GOT3 (cell line): ENCODE measurements at regions not wholly inside any gene's neighbourhood (a gene's known extent, or its start where the extent isn't known, plus 50 kb on each side); places are given as distances from the start of the nearest gene placed in this dataset.

ENCODE experiments used
- DNase-seq: peaks from one replicate; lab custom pipeline; 2025; ENCODE audit warnings: mixed read lengths; lab: John Stamatoyannopoulos, UW

GRCh38 chr10:78272329-78272728, 238.7 kb downstream of the RPS24 start:
- no peak for DNase-seq

- no peak for DNase-seq
Observed at GRCh38 chr10:78274491-78274890, 240.8 kb downstream of the RPS24 start.

DNA sequence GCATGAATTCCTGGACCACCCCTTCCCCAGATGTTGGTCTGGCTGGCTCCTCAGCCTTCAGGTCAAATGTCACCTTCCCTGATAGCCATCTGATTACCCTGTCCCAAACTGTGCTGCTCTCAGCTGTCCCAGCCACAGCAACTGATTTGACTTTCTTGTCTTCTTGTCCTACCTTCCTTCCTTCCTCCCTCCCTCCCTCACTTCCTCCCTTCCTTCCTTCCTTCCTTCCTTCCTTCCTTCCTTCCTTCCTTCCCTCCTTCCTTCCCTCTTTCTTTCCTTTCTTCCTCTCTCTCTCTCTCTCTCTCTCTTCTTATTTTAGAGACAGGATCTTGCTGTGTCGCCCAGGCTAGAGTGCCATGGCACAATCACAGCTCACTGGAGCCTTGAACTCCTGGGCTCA, 242.5 kb downstream of the RPS24 start:
- DNase-seq = no peak

- DNase-seq = no peak
Observed at GRCh38 chr10:78277314-78278057, 243.8 kb downstream of the RPS24 start.

DNA sequence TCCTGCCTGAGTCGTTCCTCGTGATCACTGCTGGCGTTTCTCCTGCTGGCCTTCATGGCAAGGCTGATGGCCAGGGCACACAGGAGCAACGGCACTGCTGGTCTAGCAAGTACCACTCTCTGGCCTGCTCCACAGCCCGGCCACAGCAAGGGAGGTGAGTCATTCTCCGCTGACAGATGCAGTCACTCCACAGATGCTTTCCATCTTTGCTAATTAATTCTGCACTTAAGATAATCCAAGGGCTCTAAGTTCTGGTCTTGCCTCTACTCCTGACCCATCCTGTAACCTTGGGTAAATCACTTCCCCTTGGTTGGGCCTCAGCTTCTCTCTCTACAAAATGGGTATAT, 244.4 kb downstream of the RPS24 start:
- no peak for DNase-seq

- no peak for DNase-seq
Observed at GRCh38 chr10:78279756-78280155, 246.1 kb downstream of the RPS24 start.

GRCh38 chr10:78280604-78281003, 246.9 kb downstream of the RPS24 start:
- DNase-seq = no peak

- no peak for DNase-seq
Observed at GRCh38 chr10:78281627-78282026, 248.0 kb downstream of the RPS24 start.

DNA sequence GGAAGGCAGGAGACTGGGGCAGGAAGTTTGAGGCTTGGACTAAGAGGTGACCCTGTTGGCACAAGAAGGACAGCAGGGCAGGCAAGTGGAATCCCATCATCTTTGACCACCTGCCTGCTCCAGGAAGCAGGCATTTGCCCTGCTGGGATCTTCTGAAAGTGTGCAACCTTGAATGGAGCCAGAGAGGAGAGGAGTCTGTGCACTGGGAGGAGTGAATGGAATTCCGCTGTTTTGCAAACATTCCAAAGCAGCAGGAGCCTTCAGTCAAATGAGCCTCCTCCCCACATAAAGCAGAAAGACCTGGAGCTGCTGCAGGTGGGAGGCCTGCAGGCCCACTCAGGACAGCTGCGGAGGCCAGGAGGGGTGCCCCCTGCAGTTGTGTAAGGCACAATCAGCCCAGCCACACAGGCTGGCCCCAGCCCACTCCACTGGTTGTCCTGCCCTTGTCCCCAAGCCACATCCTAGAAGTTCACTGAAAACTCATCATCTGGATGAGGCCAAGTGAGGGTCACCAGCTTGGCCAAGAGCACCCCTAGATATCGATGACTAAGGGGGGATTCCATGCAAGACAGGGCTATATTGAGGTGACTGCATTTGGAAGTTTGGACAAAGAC, 249.5 kb downstream of the RPS24 start:
- DNase-seq = no peak

GRCh38 chr10:78284381-78284780, 250.7 kb downstream of the RPS24 start:
- DNase-seq = no peak

DNA sequence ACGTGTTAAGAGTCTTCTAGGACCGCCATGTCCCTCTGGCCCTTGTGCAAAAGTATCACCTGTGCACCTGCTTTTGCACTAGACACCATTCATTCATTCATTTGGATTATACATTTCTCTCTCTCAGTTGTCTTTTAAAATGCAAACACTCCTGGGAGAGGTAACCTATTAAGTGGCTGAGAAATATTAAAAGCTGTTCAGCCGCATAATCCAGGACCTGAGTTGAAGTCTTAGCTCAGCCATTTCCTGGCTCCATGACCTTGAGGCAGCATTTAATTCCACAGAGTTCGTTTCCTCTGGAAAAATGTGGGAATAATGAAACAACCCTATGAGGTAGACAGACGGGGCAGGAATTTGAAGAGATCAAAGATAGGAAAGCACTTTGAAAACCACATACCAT, 251.6 kb downstream of the RPS24 start:
- DNase-seq = no peak

GRCh38 chr10:78286186-78286585, 252.5 kb downstream of the RPS24 start:
- DNase-seq = no peak

- DNase-seq = no peak
Observed at GRCh38 chr10:78286668-78287067, 253.0 kb downstream of the RPS24 start.

DNA sequence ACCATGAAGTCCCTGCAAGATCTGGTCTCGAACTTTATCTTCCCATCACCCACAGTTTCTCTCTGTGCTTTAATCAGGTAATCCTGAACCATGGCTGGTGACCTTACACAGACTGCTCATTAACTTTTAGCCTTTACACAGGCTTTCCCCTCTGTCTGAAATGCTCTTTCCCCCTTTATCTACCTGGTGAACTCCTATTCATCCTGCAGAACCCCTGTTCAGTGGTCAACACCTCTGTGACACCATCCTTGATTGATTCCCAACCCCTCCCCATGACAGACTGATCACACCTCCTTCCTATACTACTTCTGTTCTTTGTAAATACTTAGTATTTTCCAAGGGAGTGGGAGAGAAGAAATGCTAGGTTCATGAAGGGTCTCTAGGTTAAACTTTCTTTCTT, 254.0 kb downstream of the RPS24 start:
- no peak for DNase-seq

GRCh38 chr10:78288663-78289062, 255.0 kb downstream of the RPS24 start:
- DNase-seq = no peak

DNA sequence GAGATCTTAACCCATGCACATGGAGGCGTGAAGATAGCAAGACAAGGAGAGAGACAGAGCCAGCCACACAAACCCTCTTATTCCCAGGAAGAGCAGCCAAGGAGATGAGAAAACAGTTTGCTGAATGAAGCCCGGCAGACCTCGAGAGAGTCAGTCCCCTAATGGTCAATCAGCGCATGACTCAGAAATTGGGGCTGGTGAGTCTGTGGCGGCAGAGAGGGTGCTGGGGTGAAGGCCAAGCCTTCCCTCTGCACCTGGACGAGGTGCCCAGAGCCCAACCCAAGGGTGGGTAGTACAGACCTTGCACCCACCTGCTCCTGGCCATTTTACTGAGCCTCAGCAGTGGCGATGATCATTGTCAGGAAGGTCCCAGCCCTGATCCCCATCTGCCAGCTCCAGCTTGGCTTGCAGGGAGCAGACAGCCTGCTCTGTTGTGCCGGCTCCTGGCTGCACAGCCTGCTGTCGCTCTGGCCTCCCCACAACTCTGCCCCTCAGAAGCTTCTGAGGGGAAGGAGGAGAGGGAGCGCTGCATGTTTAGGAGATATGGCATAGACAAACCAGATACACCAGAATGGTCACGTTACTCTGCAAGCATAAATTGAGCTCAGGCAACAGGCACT, 256.6 kb downstream of the RPS24 start:
- no peak for DNase-seq

- DNase-seq = no peak
Observed at GRCh38 chr10:78291722-78292121, 258.1 kb downstream of the RPS24 start.

DNA sequence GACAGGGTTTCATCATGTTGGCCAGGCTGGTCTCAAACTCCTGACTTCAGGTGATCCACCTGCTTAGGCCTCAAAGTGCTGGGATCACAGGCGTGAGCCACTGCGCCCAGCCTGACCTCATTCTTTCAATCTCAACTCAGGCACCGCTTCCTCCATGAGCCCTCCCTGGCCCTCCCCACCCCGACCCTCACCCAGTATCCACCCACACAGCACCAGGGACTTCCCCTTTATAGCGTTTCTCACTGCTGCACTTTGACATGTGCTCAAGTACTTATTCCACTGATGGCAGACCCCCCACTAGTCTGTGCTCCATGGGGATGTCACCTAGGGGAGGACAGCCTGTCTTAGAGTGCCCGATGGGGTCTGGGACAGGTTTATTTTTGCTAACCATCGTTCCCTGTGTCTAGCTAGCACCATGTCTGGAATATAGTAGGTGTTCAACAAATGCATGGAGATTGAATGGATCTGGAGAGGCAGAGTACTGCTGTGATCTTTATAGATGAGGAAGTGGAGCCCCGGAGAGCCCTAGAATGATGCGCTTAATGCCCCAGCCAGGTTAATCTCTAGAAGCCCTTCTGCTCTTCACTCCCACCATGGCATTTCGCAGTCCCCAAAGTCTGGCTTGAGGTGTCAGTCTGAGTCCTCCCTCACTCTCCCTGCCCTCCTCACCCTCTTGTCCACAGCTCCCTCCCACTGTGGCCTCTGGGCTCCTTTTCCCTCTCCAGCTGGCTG, 258.8 kb downstream of the RPS24 start:
- DNase-seq = no peak

GRCh38 chr10:78292982-78293865, 259.6 kb downstream of the RPS24 start:
- no peak for DNase-seq

DNA sequence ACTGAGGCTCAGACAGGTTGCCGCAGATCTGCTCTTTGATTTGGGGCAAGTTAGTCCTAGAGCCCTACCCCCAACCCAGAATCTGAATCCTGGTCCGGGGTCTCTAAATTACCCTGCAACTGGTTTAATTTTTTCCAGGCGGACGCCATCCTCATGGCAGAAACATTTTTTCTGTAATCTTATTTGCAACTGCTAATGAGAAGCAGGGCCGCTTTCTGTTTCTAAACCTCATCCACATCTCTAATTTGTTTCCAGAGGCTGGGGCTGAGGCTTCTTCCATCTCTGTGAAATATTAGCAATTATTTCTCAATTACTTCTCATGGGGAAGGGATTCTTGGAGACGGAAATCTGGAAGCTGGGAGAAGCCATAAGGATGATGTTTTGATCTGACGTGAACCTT, 261.6 kb downstream of the RPS24 start:
- no peak for DNase-seq

- no peak for DNase-seq
Observed at GRCh38 chr10:78296785-78297184, 263.1 kb downstream of the RPS24 start.

DNA sequence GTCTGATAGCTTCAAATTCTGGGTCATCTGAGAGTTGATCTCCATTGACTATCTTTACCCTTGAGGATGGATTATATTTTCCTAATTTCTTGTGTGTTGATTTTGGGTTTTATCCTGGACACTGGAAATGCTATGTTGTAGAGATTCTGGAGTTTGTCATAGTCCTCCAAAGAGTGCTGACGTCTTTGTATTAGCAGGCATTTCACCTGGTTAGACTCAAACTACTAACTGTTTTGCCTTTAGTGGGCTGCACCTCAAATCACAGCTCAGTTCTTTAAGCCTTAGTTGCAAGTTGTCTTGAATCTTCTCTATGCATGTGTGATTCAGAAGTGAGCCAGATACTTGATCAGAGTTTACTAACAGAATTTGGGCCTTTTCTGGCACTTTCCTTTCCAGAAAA, 264.3 kb downstream of the RPS24 start:
- no peak for DNase-seq
